Spleen (tissue), 11 donors: ENCODE measurements at regions not wholly inside any gene's neighbourhood (a gene's known extent, or its start where the extent isn't known, plus 50 kb on each side); places are given as distances from the start of the nearest gene placed in this dataset.

Source experiments
- DNase-seq: peaks from one replicate; pipeline ENCODE4 v3.0.0-alpha.2; 2020
- H3K27ac ChIP-seq, 8 donors: fragments of 200-600 bp; sonication (generic) in 7 of 8; 1 replicate in 4 of 8; 2 replicates in 4 of 8; pipeline versions ENCODE4 v1.5.0 to v1.8.0; 2016 to 2021; ENCODE audit warnings: inconsistent platforms in 4 of 8, mild to moderate bottlenecking in 4 of 8, moderate library complexity in 1 of 8
- H3K27me3 ChIP-seq, 7 donors: fragments of 200-600 bp; sonication (generic) in 6 of 7; replicated peaks in 1 of 7; 1 replicate in 4 of 7; 2 replicates in 3 of 7; pipeline versions ENCODE4 v1.5.0 to v1.8.0; 2016 to 2021; ENCODE audit warnings: inconsistent platforms in 3 of 7, mild to moderate bottlenecking in 1 of 7
- H3K36me3 ChIP-seq, 6 donors: fragments of 200-600 bp; sonication (generic) in 5 of 6; 1 replicate in 4 of 6; 2 replicates in 2 of 6; pipeline versions ENCODE4 v1.5.0 to v1.8.0; 2016 to 2021; ENCODE audit warnings: inconsistent platforms in 2 of 6
- H3K4me1 ChIP-seq, 6 donors: fragments of 200-600 bp; sonication (generic) in 5 of 6; 1 replicate in 3 of 6; 2 replicates in 3 of 6; pipeline versions ENCODE4 v1.5.0 to v1.8.0; 2016 to 2021; ENCODE audit warnings: inconsistent platforms in 3 of 6
- H3K4me3 ChIP-seq, 8 donors: fragments of 200-600 bp; sonication (generic) in 7 of 8; 1 replicate in 4 of 8; 2 replicates in 4 of 8; pipeline versions ENCODE4 v1.5.0 to v1.8.0; 2016 to 2021; ENCODE audit warnings: inconsistent platforms in 4 of 8, mild to moderate bottlenecking in 4 of 8, moderate library complexity in 2 of 8
- H3K9me3 ChIP-seq, 8 donors: fragments of 200-600 bp; sonication (generic) in 7 of 8; 1 replicate in 4 of 8; 2 replicates in 4 of 8; pipeline versions ENCODE4 v1.5.0 to v1.8.0; 2016 to 2021; ENCODE audit warnings: inconsistent platforms in 4 of 8
- CTCF ChIP-seq, 11 experiments: fragments of 200-600 bp in 7 of 11; fragments of 450-650 bp in 4 of 11; sonication (generic) in 4 of 11; IDR thresholded peaks in 8 of 11; conservative IDR thresholded peaks in 3 of 11; 1 replicate in 7 of 11; 2 replicates in 4 of 11; pipeline versions ENCODE4 v1.4.0 to v1.8.0; 2016 to 2021; ENCODE audit warnings: antibody characterized with exemption in 11 of 11, inconsistent platforms in 4 of 11, mild to moderate bottlenecking in 1 of 11
- POLR2A ChIP-seq, 3 donors: fragments of 450-650 bp; IDR thresholded peaks; one replicate each; pipeline ENCODE4 v1.5.1; 2017; ENCODE audit warnings: antibody characterized with exemption in 3 of 3, mild to moderate bottlenecking in 1 of 3
- POLR2AphosphoS5 ChIP-seq, 3 donors: sonication (generic); formaldehyde crosslinking; IDR thresholded peaks; one replicate each; pipeline ENCODE4 v1.5.1; 2017; ENCODE audit warnings: antibody characterized with exemption in 3 of 3
- WGBS, 5 donors: extraction: QIAGEN DNeasy Blood & Tissue Kit in 3 of 5; methylation state at CpG; one replicate each; pipeline versions ENCODE4 v1.1.5 to v1.1.7; 2013 to 2018; 5-methylcytosine and 5-hydroxymethylcytosine counted together
- intact Hi-C: fragments of 100-400 bp; cut with DNase I; formaldehyde crosslinking; loops from one replicate; pipeline ENCODE4 v1.15.0; 2023; ENCODE audit warnings: low total_unique reads
- donor health status: healthy with polysubstance abuse.
- donor health status: DM: no; HTN: no; CAD: no; lungs with moderate emphysema.
- donor health status: DM: no; HTN: no; CAD: no.
- donor health status: Bipolar disorder and iron deficiency.
- donor health status: healthy.
- donor health status: DM: no; HTN: no; CAD: no.
- donor health status: DM: yes; HTN: yes; CAD: no.

GRCh38 chr20:60258255-60258863 is 300.1 kb downstream of the CDH26 start:
- H3K36me3 ChIP-seq: no peaks in the 10 kb centered on the region
- peaks cover 0 to 6% (median 0%) of the 10 kb centered on the region in 6 donors for H3K4me1 ChIP-seq
- intact Hi-C loops: no loop called here
- TF ChIP-seq POLR2AphosphoS5 (IDR thresholded peaks at IDR 0.05) (no peak), POLR2A (IDR thresholded peaks at IDR 0.05) (no peak), CTCF (IDR thresholded peaks at IDR 0.05 in 8 of 11, conservative IDR thresholded peaks at IDR 0.05 in 3 of 11) (no peak)
- no peak overlapping the region for H3K27ac ChIP-seq
- no peak overlapping the region for H3K4me3 ChIP-seq
- no peaks in the 10 kb centered on the region for H3K9me3 ChIP-seq
- peaks cover 0 to 14% (median 0%) of the 10 kb centered on the region in 7 donors for H3K27me3 ChIP-seq
- DNase-seq: no peak
- WGBS, 5 donors: 48 to 77% (median 67%) methylated on average over 6 of the region's 6 CpGs

- TF ChIP-seq POLR2A (IDR thresholded peaks at IDR 0.05) (no peak), CTCF (IDR thresholded peaks at IDR 0.05 in 8 of 11, conservative IDR thresholded peaks at IDR 0.05 in 3 of 11) (no peak), POLR2AphosphoS5 (IDR thresholded peaks at IDR 0.05) (no peak)
- Histone ChIP-seq H3K9me3 (no peaks in the 10 kb centered on the region), H3K4me1 (peaks cover 0 to 26% (median 12%) of the 10 kb centered on the region in 6 donors), H3K36me3 (no peaks in the 10 kb centered on the region), H3K27me3 (peaks cover 0 to 3% (median 0%) of the 10 kb centered on the region in 7 donors), H3K27ac (no peak overlapping the region), H3K4me3 (no peak overlapping the region)
- DNase-seq: no peak
- intact Hi-C loops: loop anchor here (10.0 kb wide), 1 partner anchor 297 kb away; no protein-coding TSS in a partner anchor
- WGBS, 5 donors: 46 to 72% (median 58%) methylated on average over 4 of the region's 4 CpGs
Observed at GRCh38 chr20:60261333-60261732, 303.1 kb downstream of the CDH26 start.

- Histone ChIP-seq H3K4me3 (no peak overlapping the region), H3K27ac (no peak overlapping the region), H3K27me3 (peaks cover 0 to 4% (median 0%) of the 10 kb centered on the region in 7 donors), H3K36me3 (no peaks in the 10 kb centered on the region), H3K9me3 (no peaks in the 10 kb centered on the region), H3K4me1 (peaks cover 0 to 29% (median 12%) of the 10 kb centered on the region in 6 donors)
- peak; percentile 85 for DNase-seq
- no peak for TF ChIP-seq POLR2A (IDR thresholded peaks at IDR 0.05)
- TF ChIP-seq CTCF (IDR thresholded peaks at IDR 0.05 in 8 of 11, conservative IDR thresholded peaks at IDR 0.05 in 3 of 11): peak; percentile 23 to 84 (median 70)
- TF ChIP-seq POLR2AphosphoS5 (IDR thresholded peaks at IDR 0.05): no peak
- intact Hi-C loops: loop anchor here (10.0 kb wide), 1 partner anchor 298 kb away; no protein-coding TSS in a partner anchor
- WGBS, 5 donors: 15 to 23% (median 18%) methylated on average over 4 of the region's 4 CpGs
Observed at GRCh38 chr20:60262967-60263603, 304.9 kb downstream of the CDH26 start.
